WTC11 (cell line): ENCODE measurements at regions not wholly inside any gene's neighbourhood (a gene's known extent, or its start where the extent isn't known, plus 50 kb on each side); places are given as distances from the start of the nearest gene placed in this dataset.

Experiments
- CTCF ChIP-seq: fragments of 200-600 bp; IDR thresholded peaks from 2 replicates; pipeline ENCODE4 v1.8.0; 2022; ENCODE audit warnings: antibody characterized with exemption
- MAX ChIP-seq: sonication (generic); formaldehyde crosslinking; IDR thresholded peaks from 2 replicates; pipeline ENCODE4 v1.8.0; 2022; ENCODE audit warnings: mild to moderate bottlenecking, missing genetic modification reagents
- NFATC4 ChIP-seq: fragments of 250-450 bp; sonication (Bioruptor Pico); IDR thresholded peaks from 2 replicates; pipeline ENCODE4 v1.9.0; 2021; ENCODE audit warnings: mild to moderate bottlenecking
- TF ChIP-seq, protein P1 (sequence below): sonication (generic); formaldehyde crosslinking; IDR thresholded peaks from 2 replicates; pipeline ENCODE4 v1.8.1; 2022; ENCODE audit warnings: low read depth, missing genetic modification reagents, borderline replicate concordance

DNA sequence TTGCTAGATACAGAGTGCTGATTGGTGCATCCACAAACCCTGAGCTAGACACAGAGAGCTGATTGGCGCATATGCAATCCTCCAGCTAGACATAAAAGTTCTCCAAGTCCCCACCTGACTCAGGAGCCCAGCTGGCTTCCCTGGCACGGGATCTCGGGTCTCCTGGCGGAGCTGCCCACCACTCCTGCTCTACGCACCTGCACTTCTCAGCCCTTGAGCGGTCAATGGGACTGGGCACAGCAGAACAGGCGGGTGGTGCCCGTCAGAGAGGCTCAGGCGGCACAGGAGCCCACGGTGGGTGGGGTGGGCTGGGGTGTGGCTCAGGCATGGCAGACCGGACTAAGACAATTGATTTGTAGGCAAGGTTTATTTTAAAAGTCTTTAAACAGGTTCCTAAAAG, 1365.5 kb downstream of the FAM181B start:
- TF ChIP-seq, protein P1, sequence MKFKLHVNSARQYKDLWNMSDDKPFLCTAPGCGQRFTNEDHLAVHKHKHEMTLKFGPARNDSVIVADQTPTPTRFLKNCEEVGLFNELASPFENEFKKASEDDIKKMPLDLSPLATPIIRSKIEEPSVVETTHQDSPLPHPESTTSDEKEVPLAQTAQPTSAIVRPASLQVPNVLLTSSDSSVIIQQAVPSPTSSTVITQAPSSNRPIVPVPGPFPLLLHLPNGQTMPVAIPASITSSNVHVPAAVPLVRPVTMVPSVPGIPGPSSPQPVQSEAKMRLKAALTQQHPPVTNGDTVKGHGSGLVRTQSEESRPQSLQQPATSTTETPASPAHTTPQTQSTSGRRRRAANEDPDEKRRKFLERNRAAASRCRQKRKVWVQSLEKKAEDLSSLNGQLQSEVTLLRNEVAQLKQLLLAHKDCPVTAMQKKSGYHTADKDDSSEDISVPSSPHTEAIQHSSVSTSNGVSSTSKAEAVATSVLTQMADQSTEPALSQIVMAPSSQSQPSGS (CRISPR knock-in tag) = no peak
- TF ChIP-seq MAX (CRISPR knock-in tag) (no peak), NFATC4 (no peak), CTCF (no peak)
